ENCODE measurements at regions not wholly inside any gene's neighbourhood (a gene's known extent, or its start where the extent isn't known, plus 50 kb on each side); places are given as distances from the start of the nearest gene placed in this dataset.

DNA sequence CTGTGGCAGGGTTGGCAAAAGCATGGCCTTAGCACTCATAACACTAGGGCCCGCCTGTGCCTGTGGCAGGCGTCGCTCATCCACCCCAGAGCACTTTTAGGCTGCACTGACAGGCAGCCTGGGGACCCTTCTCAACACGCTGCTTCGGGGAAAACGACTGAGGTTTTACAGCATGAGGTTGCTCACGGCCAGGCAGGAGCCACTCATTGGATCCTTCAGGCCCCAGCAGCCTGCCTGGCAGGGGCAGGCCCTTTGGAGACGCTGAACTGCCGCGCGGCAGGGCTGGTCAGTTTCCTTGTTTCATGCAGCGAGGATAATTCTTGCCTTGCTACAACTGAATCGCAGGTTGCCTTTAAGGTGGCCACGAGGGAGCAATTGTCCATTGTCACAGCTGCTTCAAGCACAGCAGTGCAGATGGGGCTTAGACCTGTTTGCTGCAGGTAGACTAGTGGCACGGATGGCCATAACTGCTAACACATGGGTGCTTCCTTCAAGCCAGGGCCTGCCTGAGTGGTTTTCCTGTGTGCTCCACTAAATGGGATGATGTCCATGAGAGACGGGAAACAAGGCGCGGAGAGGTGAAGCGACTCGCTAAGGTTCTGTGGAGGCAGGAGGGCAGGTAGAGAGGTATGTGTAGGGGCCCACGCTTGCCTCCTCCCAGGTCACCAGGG lies 49.9 kb upstream of the HS6ST1 start:
- DNase-seq: peak; percentile 25

DNA sequence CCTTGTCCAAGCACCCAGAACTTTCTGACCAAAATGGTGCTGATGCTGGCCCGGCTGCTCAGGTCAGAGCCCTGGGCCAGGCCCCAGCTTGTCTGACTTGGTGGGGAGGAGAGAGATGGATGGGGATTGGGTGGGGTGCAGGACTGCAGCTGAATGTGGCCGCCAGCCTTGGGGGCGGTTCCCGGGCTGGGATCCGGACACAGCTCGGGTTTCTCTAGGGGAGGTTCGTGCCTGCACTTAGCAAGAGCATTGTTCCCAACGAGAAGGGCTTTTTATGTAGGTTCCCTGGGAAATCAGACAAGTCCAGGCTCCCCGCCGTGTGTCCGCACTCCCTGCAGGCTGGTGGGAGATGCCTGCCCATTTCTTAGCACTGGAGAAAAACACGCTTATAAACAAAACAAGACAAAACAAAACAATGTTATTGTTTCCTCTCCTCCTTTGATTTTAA lies 50.5 kb upstream of the HS6ST1 start:
- DNase-seq: peak; percentile 82

DNA sequence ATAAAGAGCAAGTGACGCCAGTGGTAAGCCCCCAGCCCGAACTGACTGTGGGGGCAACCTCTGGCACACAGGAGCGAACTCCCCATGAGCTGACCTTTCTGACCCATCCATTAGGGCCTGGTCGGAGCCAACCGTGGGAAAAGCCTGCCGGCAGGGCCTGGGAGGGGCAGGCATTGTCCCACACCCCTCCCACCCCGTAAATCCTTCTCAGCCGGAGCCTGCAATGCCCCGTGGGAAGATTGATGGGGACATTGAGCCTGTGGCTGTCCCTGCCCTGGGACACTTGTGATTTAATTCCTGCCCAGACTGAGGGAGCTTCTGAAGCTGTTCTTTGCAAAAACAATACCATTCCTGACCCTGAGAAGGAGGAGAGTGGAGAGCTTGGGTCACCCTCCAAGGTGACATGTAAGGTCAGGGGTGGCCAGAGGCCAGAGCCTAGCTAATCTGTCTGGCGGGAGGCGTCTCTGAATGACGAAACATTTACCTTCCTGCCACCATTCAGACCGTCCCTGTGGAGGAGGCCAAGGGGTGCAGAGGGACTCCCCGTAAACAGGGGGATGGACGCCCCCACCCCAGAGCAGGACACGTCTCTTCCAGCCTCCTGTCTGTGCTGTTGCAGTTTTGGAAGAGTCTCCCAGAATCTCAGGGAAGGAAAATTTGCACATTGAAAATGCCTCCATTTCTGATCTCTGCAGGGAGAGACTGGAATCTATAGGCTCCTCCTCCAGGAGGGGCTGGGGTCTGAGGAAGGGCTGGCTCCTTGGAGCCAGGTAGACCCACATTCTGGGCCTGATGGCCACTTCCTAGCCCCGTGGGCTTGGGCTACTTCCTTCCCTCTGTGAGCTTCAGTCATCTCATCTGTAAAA lies 51.2 kb upstream of the HS6ST1 start:
- peak; percentile 17 for DNase-seq

DNA sequence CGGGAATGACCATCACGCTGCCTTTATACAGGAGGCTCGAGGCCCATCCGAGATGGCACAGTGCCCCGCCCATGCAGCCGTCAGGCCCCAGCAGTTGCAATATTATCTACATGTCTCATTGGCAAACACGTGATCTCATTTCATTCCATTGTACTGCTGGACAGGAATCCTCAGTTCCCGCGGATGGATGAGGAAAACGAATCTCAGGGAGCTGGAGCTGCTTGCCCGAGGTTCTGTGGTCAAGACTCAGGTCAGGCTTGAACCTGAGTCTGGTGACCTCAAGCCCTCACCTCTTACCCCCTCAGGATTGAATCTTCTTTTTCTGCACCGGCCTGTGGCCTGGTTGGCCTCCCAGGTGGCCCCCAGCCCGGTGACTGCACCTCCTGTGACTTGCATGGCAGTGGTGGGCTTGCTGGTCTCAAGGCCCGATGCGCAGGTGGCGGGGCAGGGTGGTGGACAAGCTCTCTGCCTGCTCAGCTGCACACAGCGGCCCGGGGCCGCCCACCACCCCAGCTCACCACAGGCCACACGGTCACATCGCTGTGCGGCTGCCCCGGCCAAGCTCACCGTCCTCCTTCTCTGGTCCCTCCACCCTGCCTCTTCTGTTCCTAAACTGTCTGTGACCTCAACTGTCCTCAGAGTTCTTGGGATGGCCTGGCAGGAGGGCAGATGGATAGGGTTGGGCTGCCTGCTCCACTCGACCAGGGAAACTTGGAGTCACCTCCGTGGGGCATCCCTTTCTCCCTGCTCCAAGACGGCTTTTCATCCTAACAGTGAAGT lies 52.0 kb upstream of the HS6ST1 start:
- DNase-seq: peak; percentile 31

DNA sequence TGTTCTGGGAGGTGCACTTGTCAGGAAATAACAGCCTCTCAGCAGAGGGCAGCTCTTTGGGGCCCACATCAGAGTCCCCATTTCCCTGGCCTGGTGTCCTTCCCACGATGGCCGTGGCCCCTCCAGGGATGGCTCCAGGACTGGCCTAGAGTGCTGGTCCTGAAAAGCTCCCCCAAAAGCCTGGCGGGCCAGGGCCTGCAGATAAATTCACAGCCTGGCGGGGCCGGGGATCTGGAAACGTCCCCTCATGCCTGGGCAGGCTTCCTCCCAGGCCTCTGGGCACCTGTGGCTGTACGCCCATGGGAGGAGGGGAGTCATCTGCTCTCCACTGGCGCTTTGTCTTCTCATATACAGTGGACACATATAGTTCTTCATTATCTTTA lies 52.6 kb upstream of the HS6ST1 start:
- peak; percentile 12 for DNase-seq

DNA sequence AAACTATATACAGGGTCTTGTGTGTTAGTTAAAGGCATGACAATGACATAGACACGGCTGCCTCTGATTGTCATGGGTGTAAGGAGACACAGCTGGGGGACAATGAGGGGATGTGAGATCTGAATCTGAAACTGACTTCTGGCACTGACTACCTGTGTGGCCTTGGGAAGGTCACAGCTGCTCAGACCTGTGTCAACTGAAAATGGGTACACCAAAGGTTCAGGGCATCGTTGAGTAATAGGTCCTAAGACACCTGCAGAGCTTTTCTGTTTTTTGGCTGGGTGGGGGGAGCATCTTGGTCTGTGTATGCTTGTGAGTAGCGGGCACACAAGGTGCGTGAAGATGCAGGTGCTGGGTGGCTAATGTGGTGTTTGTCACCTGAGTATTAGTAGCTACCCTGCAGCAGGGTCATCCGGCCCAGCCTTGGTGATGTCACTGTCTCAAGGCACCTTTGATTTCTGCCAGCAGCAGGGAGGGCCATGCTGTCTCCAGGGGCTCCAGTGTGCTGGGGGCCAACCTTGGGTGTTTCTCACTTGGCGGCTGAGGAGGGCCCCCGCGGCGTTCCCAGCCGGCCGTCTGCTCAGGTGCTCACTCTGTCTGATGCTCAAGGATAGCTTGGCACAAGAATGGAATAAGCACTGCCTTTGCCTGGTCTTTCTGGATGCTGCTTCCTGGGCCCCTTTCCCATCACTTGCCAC lies 53.1 kb upstream of the HS6ST1 start:
- peak; percentile 29 for DNase-seq

DNA sequence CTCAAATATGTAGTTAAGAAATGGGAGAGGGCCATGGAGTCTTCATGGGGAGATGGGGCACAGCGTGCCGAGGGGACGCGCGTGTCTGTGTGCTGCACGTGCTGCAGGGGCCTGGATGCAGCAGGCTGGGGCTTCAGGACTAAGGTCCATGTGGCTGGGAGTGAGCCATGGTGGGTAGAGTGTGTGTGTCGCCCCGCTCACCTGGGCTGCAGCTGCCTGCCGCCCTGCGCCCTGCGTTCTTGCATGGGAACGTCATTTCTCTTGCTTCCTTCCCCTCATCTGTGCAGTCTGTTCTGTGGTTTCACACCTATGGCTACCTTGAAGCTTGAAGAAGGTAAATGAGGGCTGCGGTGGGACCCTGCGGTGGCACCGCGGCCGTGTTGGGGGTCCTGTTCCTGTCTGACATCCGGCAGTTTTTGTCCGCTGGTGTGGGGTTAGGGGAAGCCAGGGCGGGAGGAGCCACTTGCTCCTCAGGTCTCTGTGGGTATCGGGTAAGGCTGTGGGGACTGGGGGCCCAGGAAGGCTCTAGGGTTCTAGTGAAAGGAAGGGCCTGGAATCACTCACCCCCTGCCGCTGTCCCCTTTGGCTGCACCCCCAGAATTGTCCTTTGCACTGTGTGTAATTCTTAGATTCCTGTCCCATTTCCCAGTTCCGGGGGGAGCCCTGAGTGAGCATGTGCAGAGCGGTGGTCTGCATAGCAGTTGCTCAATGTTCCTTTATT lies 54.1 kb upstream of the HS6ST1 start:
- DNase-seq: peak; percentile 16

DNA sequence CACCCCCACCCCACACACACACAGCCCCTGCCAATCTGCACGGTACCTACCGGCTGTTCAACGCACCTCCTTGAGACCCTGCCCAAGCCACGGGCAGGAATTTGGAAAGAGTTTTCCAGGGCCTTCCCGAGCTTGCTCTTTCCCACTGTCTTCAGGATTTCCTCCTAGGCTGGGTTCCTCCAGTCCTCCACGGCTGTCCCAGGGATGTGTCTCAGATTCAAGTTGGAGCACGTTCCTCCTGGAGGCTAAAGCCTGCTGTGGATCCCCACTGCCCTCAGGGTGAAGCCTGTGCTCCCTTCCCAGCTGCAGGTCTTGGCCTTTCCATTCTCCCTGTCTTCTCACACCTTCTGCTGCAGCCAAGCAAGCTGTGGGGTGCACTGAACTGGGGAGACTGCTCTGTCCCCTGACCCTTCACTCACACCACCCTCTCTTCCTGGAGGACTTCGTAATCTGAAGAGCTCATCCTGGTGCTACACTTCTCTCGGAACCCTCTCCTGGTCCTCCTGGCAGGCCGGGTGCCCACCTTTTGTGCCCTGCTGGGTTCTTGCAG lies 54.9 kb upstream of the HS6ST1 start:
- DNase-seq: peak; percentile 4

DNA sequence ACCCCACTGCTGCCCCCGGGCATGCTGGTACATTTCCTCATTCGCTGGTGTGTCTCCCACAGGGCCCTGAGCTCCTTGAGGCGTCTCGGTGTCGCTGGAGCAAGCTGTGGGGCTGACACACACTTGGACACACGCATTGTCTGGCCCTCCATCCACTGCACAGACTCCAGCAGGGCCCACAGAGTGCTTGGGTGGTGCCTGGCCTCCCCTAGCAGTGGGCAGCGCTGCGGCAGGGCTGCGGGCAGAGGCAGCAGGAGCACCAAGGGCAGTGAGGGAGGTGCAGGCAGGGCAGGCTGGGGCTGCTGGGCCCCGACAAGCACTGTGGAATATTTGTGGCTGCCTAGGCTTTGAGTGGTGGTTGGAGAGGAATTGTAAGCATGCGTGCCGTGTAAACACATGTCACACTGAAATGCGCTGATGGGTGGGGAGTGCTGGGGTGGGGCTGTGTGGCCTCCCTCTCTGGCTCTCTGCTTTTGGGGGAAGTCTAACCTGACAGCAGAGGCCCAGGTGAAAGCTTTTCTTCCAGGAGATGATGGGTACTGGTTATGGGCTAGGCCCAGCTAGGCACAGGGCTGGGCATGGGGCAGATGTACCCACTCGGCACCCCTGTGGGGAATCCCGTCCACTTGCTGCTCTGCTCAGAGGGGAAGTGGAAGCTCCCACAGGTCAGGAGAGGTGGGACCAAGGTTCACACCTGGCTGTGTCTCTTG lies 55.5 kb upstream of the HS6ST1 start:
- peak; percentile 64 for DNase-seq

DNA sequence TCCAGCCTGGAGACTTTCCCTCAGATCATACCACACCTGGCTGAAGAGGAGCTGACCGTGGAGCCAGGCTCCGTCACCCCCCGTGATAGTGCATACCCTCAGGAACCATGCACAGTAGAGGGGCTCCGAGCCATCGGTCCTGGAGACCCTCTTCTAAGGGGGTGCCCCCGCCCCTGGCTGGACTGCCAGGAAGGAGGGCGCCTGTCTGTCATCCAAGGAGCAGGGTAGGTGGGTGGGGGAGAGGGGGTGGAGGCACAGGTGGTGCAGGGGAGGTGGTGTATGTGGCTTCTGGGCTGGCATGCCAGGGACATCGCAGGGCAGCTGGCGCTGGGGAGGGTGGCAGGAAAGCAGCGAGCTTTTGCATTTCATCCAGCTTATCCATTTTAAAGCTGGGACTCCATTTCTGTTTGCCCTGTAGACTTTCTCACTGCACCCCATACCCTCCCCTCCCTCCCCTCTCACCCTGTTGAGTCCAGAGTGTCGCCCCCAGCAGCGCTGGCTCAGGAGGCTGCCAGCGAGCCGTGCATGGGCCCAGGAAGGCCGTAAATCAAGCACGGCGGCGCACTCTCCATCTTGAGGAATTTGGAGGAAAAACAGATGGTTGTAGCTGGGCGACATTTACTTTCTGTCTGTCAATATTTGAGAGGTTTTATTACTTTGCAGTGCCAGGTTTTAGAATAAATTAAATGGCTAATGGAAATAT lies 56.2 kb upstream of the HS6ST1 start:
- peak; percentile 29 for DNase-seq

DNA sequence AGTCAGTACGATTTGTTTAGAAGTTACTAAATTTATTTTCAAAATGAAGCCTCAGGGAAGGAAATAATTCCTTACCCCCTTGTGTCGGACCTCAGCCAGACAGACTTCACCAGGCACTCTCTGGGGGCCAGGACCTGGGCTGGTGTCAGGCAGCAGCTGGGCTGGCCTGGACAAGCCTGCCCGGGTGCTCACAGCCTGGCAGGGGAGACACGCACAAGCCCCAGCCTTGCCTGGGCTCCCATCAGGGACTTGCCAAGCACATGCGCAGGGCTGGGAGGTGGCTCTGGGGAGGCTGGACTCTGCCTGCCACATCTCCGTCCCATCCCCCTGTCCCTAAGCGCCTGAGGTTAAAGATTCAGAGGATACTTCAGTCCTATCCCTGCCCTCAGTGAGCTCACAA lies 56.8 kb upstream of the HS6ST1 start:
- DNase-seq: peak; percentile 29

DNA sequence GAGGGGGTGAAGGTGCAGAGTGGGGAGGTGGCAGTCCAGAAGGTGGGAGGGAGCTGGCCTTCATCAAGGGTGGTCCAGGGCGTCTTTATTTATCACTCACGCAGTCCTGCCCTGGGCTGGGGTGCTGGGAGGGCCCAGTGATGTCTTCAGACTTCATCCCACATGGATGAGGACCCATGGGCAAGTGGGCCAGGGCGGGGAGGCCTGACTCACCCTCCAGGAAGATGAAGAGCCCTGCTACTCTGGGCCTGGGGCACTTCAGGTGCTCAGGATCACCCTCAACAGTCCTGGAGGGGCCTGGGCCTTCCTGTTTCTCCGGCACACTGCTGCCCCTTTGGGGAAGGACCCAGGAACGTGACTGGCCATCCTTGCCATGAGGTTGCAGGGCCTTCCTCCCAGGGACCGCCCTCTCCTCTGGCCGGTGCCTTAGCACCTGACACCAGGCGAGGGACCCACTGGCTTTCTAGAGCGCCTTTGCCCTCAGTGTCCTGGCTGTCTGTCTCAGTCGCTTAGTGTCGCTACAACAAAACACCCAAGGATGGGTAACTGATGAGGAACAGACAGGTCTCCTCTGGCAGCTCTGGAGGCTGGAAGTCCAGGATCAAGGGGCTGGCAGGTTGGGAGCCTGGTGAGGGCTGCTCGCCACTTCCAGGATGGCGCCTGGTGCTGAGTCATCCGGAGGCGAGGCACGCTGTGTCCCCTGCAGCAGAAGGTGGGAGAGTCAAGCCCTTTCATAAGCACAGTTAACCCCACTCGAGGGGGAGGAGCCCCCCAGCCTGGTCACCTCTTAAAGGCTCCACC lies 57.8 kb upstream of the HS6ST1 start:
- peak; percentile 13 for DNase-seq

DNA sequence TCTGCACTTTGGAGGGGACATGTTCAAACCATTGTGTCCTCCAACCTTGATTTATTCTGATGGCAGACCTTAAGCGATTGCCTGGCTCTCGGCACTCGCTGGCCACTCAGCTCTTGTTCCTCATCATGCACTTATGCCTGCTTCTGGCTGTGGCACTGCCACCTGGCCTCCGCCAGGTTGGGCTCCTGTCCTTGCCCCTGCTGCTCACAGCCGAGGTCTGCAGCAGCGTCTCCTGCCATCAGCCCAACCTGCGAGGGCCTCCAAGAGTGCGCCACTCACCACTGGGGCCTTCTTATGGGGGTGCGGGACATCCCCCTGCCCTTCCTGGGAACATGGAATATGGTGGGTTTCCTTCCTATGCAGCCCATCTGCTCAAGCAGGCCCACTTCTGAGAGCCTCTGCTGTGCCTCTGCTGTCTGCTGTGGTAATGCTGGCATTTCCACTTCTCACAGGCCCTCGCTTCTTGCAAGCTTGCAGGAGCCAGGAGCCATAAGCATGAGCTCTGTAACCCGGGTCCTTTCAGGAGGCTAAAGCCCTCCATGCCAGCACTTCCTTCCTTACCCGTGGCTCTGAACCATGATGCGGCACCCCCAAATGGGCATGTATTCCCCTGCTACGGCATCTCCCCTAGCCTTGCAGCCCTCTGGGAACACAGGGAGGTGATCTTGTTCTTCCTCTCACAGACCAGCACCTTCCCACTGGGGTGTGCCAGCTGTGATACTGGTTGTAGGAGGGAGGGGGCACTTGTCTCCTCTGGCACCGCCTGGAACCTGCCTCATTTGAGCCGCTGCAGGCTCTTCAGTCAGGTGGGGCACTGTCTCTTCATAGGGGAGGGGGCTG lies 58.6 kb upstream of the HS6ST1 start:
- DNase-seq: peak; percentile 27

DNA sequence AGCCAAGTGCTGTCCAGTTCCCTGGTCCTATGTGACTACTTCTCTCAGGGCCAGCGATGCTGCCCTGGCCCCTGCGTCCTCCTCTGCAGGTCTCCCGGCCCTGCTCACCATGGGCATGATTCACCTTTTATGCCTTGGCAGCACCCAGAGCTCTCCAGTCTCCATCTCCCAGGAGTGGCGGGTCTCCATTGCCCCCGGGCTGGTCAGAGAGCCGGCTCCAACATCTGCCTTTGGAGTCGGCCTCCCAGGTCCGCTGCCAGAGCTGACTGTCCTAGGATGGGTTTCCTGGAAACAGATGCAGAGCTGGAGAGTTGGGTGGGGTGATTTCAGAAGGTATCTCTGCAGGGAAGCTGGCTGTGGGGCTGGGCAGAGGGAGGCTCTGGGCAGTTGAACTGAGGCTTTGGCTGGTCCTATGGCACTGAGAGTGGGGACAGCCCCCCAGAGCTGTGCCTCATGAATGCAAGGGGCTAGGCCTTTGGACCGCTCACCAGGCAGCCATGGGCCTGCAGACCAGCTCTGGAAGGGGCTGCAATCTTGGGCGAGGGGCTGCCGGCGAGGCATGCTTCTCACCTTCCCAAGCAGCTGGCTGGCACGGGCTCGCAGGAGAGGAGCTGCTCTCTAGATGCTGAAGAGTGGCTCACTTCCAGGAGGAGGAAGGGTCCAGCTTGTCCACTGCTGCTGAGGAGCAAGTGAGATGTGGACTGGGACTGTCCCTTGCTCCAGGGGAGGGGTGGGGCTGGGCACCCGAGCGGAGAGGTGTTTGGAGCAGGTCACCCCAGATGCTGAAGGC lies 59.8 kb upstream of the HS6ST1 start:
- DNase-seq: peak; percentile 23

DNA sequence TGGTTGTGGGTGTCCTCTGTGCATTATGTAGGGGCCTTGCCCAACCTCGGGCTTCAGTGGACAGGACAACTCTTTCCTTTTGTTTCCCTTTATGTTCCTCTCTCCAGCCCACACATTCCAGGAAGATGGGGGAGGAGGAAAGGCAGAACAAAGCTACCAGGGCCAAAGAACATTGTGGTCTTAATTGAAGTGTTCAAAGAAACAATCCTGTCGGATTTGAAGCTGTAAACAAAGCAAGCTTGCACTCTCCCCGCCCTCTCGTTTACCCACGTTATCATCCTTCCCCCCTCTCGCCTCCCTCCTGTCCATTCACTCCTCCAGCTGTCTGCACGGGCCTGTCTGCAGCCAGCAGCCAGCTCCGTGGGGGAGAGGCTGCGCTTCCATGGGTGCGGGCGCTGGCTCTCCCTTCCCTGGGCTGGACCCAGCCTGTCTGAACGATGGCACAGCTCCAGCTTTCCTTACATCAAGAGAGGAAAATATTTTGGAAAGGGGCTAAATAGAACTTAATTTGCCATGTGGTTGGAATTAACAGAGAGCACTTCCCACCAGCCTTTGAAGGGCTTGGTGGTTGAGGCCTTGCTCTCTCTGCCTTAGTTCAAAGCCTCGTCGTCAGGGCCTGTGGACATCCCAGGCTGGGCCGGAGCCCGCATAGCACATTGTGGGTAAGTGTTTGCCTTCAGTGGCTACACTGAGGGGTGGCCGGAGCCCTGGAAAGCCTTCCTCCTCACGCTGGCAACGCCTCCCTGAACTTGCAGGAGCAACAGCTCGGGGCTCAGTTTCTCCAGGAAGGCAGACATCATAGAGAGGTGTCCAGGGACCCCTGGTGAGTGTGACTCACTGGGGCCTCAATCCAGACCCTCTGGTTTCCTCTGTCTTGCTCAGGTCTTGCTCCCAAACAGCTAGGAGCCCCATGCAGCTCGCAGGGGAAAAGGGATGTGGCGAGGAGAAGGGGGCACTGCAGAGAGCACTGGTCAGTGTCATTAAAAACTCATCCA lies 60.6 kb upstream of the HS6ST1 start:
- peak; percentile 82 for DNase-seq

Data from left hindlimb (tissue), 1 donor.